DOHH2 (cell line): ENCODE measurements at regions not wholly inside any gene's neighbourhood (a gene's known extent, or its start where the extent isn't known, plus 50 kb on each side); places are given as distances from the start of the nearest gene placed in this dataset.

Experiments
- CTCF ChIP-seq: fragments of 200-600 bp; sonication (generic); IDR thresholded peaks from one replicate; pipeline ENCODE4 v1.5.1; 2014; ENCODE audit warnings: antibody characterized with exemption, mild to moderate bottlenecking, low read depth, low read length; ENCODE audit not compliant: poor library complexity, severe bottlenecking
- EZH2phosphoT487 ChIP-seq: fragments of 200-600 bp; sonication (generic); IDR thresholded peaks from 2 replicates; pipeline ENCODE4 v1.6.1; 2017; ENCODE audit warnings: borderline replicate concordance, mild to moderate bottlenecking, antibody characterized with exemption, low read length, moderate library complexity, mixed read lengths

- TF ChIP-seq CTCF = no peak
- no peak for TF ChIP-seq EZH2phosphoT487
Observed at GRCh38 chr18:34627137-34627920, 82.8 kb upstream of the DTNA start.
